GM12878 (cell line): ENCODE measurements at regions not wholly inside any gene's neighbourhood (a gene's known extent, or its start where the extent isn't known, plus 50 kb on each side); places are given as distances from the start of the nearest gene placed in this dataset. TPM values are rescaled to one million over a fixed set of nuclear protein-coding genes. Genes with fewer than 3 reads are reported as not detected.
A peak's percentile ranks its signal among the peaks of the same experiment; 100 is the strongest.

Source experiments
- ATAC-seq: fragments of 200-7000 bp; cut with Tn5 transposase; 3 replicates; pipeline ENCODE4 v1.9.1; 2020; ENCODE audit warnings: mild to moderate bottlenecking, moderate library complexity
- BruUV-seq: library from RNA; stranded (reverse); fragments of 400-500 nt; replicated peaks from 2 replicates; lab custom pipeline; 2021; lab: Mats Ljungman, UMichigan
- CTCF ChIA-PET: fragments of 300-600 bp; sonication (Branson Sonifier 250); formaldehyde crosslinking; extraction: SDS; loops from one replicate; lab custom pipeline; 2021; ENCODE audit warnings: inconsistent platforms; lab: Yijun Ruan, JAX
- POLR2A ChIA-PET: fragments of 350-600 bp; formaldehyde crosslinking; extraction: SDS; loops from one replicate; lab custom pipeline; 2021; ENCODE audit warnings: inconsistent platforms; lab: Charles Lee
- RAD21 ChIA-PET: fragments of 300-600 bp; sonication (Branson Sonifier 250); formaldehyde crosslinking; loops from one replicate; lab custom pipeline; 2023; ENCODE audit warnings: antibody characterized with exemption; ENCODE audit not compliant: unreplicated experiment; lab: Charles Lee
- SMC1A ChIA-PET: fragments of 300-600 bp; sonication (Branson Sonifier 250); formaldehyde crosslinking; loops from one replicate; lab custom pipeline; 2023; ENCODE audit not compliant: unreplicated experiment, uncharacterized antibody; lab: Charles Lee
- DNase-seq: peaks from one replicate; pipeline ENCODE4 v3.0.0-alpha.2; 2011; ENCODE audit warnings: low read depth, low spot score
- FAIRE-seq: peaks from 3 replicates; lab custom pipeline; 2011; peaks lifted over from hg19 to GRCh38; lab: Jason Lieb, UNC
- H2AFZ ChIP-seq: 2 replicates; pipeline ENCODE4 v1.6.0; 2011; ENCODE audit warnings: low read depth, low read length, control low read depth; ENCODE audit not compliant: control insufficient read depth
- H3K27ac ChIP-seq: 2 replicates; pipeline ENCODE4 v1.5.1; 2011; ENCODE audit warnings: control low read depth; ENCODE audit not compliant: control insufficient read depth, insufficient read depth
- H3K27me3 ChIP-seq, 2 experiments: replicated peaks in 1 of 2; 2 replicates each; pipeline versions ENCODE4 v1.6.0 to v1.6.1; 2011; ENCODE audit warnings: low read length in 1 of 2; ENCODE audit not compliant: control insufficient read depth in 2 of 2, insufficient read depth in 2 of 2
- H3K36me3 ChIP-seq, 2 experiments: 2 replicates each; pipeline ENCODE4 v1.5.1; 2011; ENCODE audit warnings: low read length in 1 of 2; ENCODE audit not compliant: control insufficient read depth in 2 of 2, insufficient read depth in 2 of 2
- H3K4me1 ChIP-seq: 2 replicates; pipeline ENCODE4 v1.6.1; 2011; ENCODE audit warnings: mild to moderate bottlenecking, low read length, moderate library complexity, mixed read lengths; ENCODE audit not compliant: control insufficient read depth, insufficient read depth
- H3K4me2 ChIP-seq: 2 replicates; pipeline ENCODE4 v1.6.0; 2011; ENCODE audit warnings: control low read depth; ENCODE audit not compliant: control insufficient read depth, insufficient read depth
- H3K4me3 ChIP-seq: fragments of 200-600 bp; sonication (generic); 2 replicates; pipeline ENCODE4 v1.5.1; 2016
- H3K79me2 ChIP-seq: 2 replicates; pipeline ENCODE4 v1.6.0; 2011; ENCODE audit warnings: low read length; ENCODE audit not compliant: control insufficient read depth, insufficient read depth
- H3K9ac ChIP-seq: 2 replicates; pipeline ENCODE4 v1.8.0; 2011; ENCODE audit warnings: low read length, control low read depth, mixed read lengths; ENCODE audit not compliant: control insufficient read depth, insufficient read depth
- H3K9me3 ChIP-seq: replicated peaks from 3 replicates; pipeline ENCODE4 v1.5.1; 2011; ENCODE audit warnings: mild to moderate bottlenecking, low read length; ENCODE audit not compliant: control insufficient read depth, insufficient read depth
- H4K20me1 ChIP-seq: 2 replicates; pipeline ENCODE4 v1.6.0; 2011; ENCODE audit not compliant: control insufficient read depth, insufficient read depth
- ATF7 ChIP-seq: fragments of 450-650 bp; IDR thresholded peaks from 2 replicates; pipeline ENCODE4 v1.6.1; 2016; ENCODE audit warnings: low read depth, mild to moderate bottlenecking
- DPF2 ChIP-seq: fragments of 450-650 bp; IDR thresholded peaks from 2 replicates; pipeline ENCODE4 v1.6.1; 2017; ENCODE audit warnings: mild to moderate bottlenecking
- ESRRA ChIP-seq: IDR thresholded peaks from 2 replicates; pipeline ENCODE4 v1.6.1; 2012; ENCODE audit warnings: mild to moderate bottlenecking, low read length, improper control_type of control experiment
- GATAD2B ChIP-seq: fragments of 450-650 bp; conservative IDR thresholded peaks from 2 replicates; pipeline ENCODE4 v1.6.1; 2017; ENCODE audit warnings: low read depth, mild to moderate bottlenecking, moderate library complexity
- MTA2 ChIP-seq: fragments of 450-650 bp; IDR thresholded peaks from 2 replicates; pipeline ENCODE4 v1.6.1; 2016; ENCODE audit warnings: low read depth, mild to moderate bottlenecking, moderate library complexity
- MYB ChIP-seq: fragments of 150-350 bp; IDR thresholded peaks from 2 replicates; pipeline ENCODE4 v1.6.1; 2014; ENCODE audit warnings: mild to moderate bottlenecking, low read depth, low read length, borderline replicate concordance
- NR2F1 ChIP-seq: fragments of 450-650 bp; conservative IDR thresholded peaks from 2 replicates; pipeline ENCODE4 v1.6.1; 2017; ENCODE audit warnings: mild to moderate bottlenecking
- RBBP5 ChIP-seq: fragments of 200-600 bp; sonication (generic); conservative IDR thresholded peaks from 2 replicates; pipeline ENCODE4 v1.6.1; 2016
- ZNF217 ChIP-seq: fragments of 450-650 bp; IDR thresholded peaks from 2 replicates; pipeline ENCODE4 v1.6.1; 2017; ENCODE audit warnings: antibody characterized with exemption, mild to moderate bottlenecking
- WGBS: methylation state at CpG from one replicate; pipeline ENCODE4 v1.1.6; 2016; ENCODE audit warnings: low lambda C conversion rate; ENCODE audit not compliant: insufficient replicate concordance, insufficient coverage; ENCODE audit errors: missing lambda C conversion rate; 5-methylcytosine and 5-hydroxymethylcytosine counted together
- in situ Hi-C: fragments of 300-500 bp; cut with MboI; formaldehyde crosslinking; loops from 9 replicates; pipeline ENCODE4 v1.14.3; 2018; ENCODE audit warnings: mixed read lengths
- intact Hi-C: fragments of 100-400 bp; cut with micrococcal nuclease; formaldehyde crosslinking; loops from one replicate; pipeline ENCODE4 v1.14.2; 2022; ENCODE audit not compliant: unreplicated experiment
- small RNA-seq: library from RNA; depleted of rRNA; stranded (forward); fragments of <200 nt; gene quantifications from one replicate; pipeline ENCODE3, GENCODE V24; 2014
- TF ChIP-seq, protein P1 (sequence below): fragments of 150-350 bp; IDR thresholded peaks from 2 replicates; pipeline ENCODE4 v1.6.1; 2014; ENCODE audit warnings: mild to moderate bottlenecking, low read depth, low read length
- TF ChIP-seq, protein P2 (sequence below): IDR thresholded peaks from 2 replicates; pipeline ENCODE4 v1.6.1; 2011; ENCODE audit warnings: borderline replicate concordance, low read depth, mild to moderate bottlenecking, moderate library complexity, mixed read lengths, low read length; ENCODE audit not compliant: insufficient read depth; ENCODE audit errors: extremely low read length
- TF ChIP-seq, protein P3 (sequence below): fragments of 450-650 bp; IDR thresholded peaks from 2 replicates; pipeline ENCODE4 v1.6.1; 2016; ENCODE audit warnings: mild to moderate bottlenecking

DNA sequence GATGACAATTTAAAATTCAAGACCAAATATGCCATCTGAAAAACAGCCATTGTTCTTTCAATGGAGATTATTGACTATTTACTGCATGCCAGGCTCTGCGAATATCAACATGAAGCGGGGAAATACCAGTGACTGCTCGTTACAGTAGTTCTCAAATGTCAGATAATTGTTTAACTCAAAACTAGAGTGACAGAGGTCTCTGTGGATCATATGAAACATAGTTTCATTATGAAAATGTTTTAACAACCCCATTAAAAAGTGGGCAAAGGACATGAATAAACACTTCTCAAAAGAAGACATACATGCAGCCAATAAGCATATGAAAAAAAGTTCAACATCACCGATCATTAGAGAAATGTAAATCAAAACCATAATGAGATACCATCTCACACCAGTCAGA is 50.0 kb upstream of the GPR149 start:
- 10% methylated on average over 4 of the region's 4 CpGs for WGBS
- H3K36me3 ChIP-seq: no peaks in the 10 kb centered on the region
- BruUV-seq: no TSS peak
- no peak overlapping the region for H3K4me3 ChIP-seq
- no peak overlapping the region for H3K27ac ChIP-seq
- no peaks in the 10 kb centered on the region for H3K79me2 ChIP-seq
- RAD21 ChIA-PET: no interaction called here
- TF ChIP-seq ATF7 (0 out of 2 replicates have a peak, but pooled peaks have one; percentile 11), DPF2 (peak; percentile 27; the same call in 1 of the 2 replicates), MYB (no peak), MTA2 (peak; percentile 86), ZNF217 (0 out of 2 replicates have a peak, but pooled peaks have one; percentile 64), GATAD2B (no peak), NR2F1 (peak; percentile 59; the same call in 1 of the 2 replicates), ESRRA (no peak), RBBP5 (no peak)
- TF ChIP-seq, protein P1, sequence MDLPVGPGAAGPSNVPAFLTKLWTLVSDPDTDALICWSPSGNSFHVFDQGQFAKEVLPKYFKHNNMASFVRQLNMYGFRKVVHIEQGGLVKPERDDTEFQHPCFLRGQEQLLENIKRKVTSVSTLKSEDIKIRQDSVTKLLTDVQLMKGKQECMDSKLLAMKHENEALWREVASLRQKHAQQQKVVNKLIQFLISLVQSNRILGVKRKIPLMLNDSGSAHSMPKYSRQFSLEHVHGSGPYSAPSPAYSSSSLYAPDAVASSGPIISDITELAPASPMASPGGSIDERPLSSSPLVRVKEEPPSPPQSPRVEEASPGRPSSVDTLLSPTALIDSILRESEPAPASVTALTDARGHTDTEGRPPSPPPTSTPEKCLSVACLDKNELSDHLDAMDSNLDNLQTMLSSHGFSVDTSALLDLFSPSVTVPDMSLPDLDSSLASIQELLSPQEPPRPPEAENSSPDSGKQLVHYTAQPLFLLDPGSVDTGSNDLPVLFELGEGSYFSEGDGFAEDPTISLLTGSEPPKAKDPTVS: no peak
- TF ChIP-seq, protein P2, sequence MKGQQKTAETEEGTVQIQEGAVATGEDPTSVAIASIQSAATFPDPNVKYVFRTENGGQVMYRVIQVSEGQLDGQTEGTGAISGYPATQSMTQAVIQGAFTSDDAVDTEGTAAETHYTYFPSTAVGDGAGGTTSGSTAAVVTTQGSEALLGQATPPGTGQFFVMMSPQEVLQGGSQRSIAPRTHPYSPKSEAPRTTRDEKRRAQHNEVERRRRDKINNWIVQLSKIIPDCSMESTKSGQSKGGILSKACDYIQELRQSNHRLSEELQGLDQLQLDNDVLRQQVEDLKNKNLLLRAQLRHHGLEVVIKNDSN: no peak
- TF ChIP-seq, protein P3, sequence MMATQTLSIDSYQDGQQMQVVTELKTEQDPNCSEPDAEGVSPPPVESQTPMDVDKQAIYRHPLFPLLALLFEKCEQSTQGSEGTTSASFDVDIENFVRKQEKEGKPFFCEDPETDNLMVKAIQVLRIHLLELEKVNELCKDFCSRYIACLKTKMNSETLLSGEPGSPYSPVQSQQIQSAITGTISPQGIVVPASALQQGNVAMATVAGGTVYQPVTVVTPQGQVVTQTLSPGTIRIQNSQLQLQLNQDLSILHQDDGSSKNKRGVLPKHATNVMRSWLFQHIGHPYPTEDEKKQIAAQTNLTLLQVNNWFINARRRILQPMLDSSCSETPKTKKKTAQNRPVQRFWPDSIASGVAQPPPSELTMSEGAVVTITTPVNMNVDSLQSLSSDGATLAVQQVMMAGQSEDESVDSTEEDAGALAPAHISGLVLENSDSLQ: 0 out of 2 replicates have a peak, but pooled peaks have one; percentile 30
- TF ChIP-seq, all 136 proteins: peak for 6
- in situ Hi-C loops (no loop called here), intact Hi-C loops (no loop called here)
- Histone ChIP-seq H3K27me3 (no peaks in the 10 kb centered on the region), H3K9me3 (no peaks in the 10 kb centered on the region), H4K20me1 (no peaks in the 10 kb centered on the region), H3K4me2 (no peak overlapping the region), H2AFZ (no peak overlapping the region), H3K4me1 (no peaks in the 10 kb centered on the region), H3K9ac (no peak overlapping the region)
- no peak for FAIRE-seq
- POLR2A ChIA-PET: no interaction called here
- peak; percentile 43; the same call in 1 of the 3 replicates for ATAC-seq
- SMC1A ChIA-PET: no interaction called here
- CTCF ChIA-PET: no interaction called here
- DNase-seq: no peak

Small RNAs in the stretch of these regions (small RNA-seq; reads per million reads assigned to genes)
- gene DYNLL1P5: not detected
